ENCODE measurements at regions not wholly inside any gene's neighbourhood (a gene's known extent, or its start where the extent isn't known, plus 50 kb on each side); places are given as distances from the start of the nearest gene placed in this dataset.

DNA sequence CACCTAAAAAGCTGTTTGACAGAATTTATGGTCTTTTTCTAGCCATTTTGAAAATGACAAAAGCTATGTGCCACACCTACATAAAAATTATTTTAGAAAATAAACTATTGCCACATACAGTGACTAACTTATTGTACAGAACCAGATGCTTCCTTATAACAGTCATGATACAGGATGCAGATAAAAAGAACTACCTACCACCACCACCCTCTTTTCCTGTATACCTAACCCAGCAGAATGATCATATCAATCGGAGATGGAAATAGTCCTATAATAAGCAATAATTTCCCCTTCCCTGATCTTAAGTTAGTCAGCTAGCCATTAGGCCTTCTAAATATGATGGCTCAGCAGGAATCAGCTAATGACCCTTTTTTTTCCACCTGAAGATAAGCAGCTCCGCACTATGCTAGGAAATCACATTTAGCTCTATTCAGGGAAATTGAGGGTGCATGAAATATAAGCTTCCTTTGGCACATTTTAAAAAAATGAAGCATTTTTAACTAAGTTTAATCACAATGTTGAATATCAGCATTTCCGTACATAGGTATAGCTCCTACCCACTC is 155.5 kb upstream of the SETMAR start:
- H3K14ac ChIP-seq (replicated peaks; ENCODE audit: low read depth, low read length), result no peak overlapping the region
- H3K9ac ChIP-seq (ENCODE audit: low read depth, low read length), result no peak overlapping the region
- no peak overlapping the region for H2AK5ac ChIP-seq (ENCODE audit: low read depth, low read length)
- H3K36me3 ChIP-seq (ENCODE audit: control insufficient read depth, insufficient read depth, low read length), result no peaks in the 10 kb centered on the region
- DNase-seq (no peak), ATAC-seq (ENCODE audit: low read depth) (no peak)
- H3K27me3 ChIP-seq (ENCODE audit: control insufficient read depth, insufficient read depth, low read length), result no peaks in the 10 kb centered on the region
- H4K20me1 ChIP-seq (ENCODE audit: insufficient read depth, low read length), result no peaks in the 10 kb centered on the region
- H4K91ac ChIP-seq (ENCODE audit: insufficient read depth, low read depth, low read length), result no peak overlapping the region
- no peak overlapping the region for H3K4me2 ChIP-seq (ENCODE audit: low read depth, low read length)
- no peak overlapping the region for H2BK120ac ChIP-seq (ENCODE audit: low read depth, low read length)
- peaks cover 12% of the 10 kb centered on the region for H3K9me3 ChIP-seq (ENCODE audit: control insufficient read depth, insufficient read depth, low read length)
- ChIA-PET CTCF (no interaction called here), POLR2A (ENCODE audit: unreplicated experiment) (no interaction called here)
- intact Hi-C loops (cut with micrococcal nuclease) (no loop called here), in situ Hi-C loops (cut with MboI; ENCODE audit: low sequenced_read_pairs) (no loop called here), dilution Hi-C loops (cut with HindIII; ENCODE audit: low sequenced_read_pairs, unreplicated experiment) (no loop called here)
- BruUV-seq (replicated peaks), result no TSS peak
- no peaks in the 10 kb centered on the region for H3K79me1 ChIP-seq (ENCODE audit: low read depth in 1 of 2, low read length in 2 of 2)
- no peak overlapping the region for H4K5ac ChIP-seq (ENCODE audit: low read depth, low read length)
- no CpG with 5 or more reads among the region's 3 CpGs for WGBS, 2 experiments (ENCODE audit: extremely low coverage in 2 of 2, insufficient read length in 1 of 2)
- H2BK20ac ChIP-seq (ENCODE audit: low read depth, low read length), result no peak overlapping the region
- H3K18ac ChIP-seq (ENCODE audit: low read depth, low read length), result no peak overlapping the region
- H2BK15ac ChIP-seq (ENCODE audit: low read depth, low read length), result no peak overlapping the region
- H2AK9ac ChIP-seq (replicated peaks; ENCODE audit: low read depth, low read length, poor library complexity), result no peak overlapping the region
- no peaks in the 10 kb centered on the region for H3K4me1 ChIP-seq (ENCODE audit: control insufficient read depth, insufficient read depth, low read length)
- H3K9me1 ChIP-seq (ENCODE audit: insufficient read depth, low read length), result no peaks in the 10 kb centered on the region
- no peak overlapping the region for H3K4ac ChIP-seq (ENCODE audit: low read depth, low read length)
- no peak overlapping the region for H3K4me3 ChIP-seq (ENCODE audit: insufficient read depth, low read depth, low read length)
- H4K8ac ChIP-seq (ENCODE audit: low read depth in 2 of 2, low read length in 2 of 2), result no peak overlapping the region
- no peak overlapping the region for H2BK5ac ChIP-seq (ENCODE audit: low read depth, low read length, poor library complexity, severe bottlenecking)
- H3K56ac ChIP-seq (ENCODE audit: extremely low read depth, insufficient read depth, low read length), result no peak overlapping the region
- H3K23ac ChIP-seq (ENCODE audit: low read depth, low read length), result no peak overlapping the region
- no peak overlapping the region for H2AFZ ChIP-seq (replicated peaks; ENCODE audit: low read length, poor library complexity)
- TF ChIP-seq CEBPB (IDR thresholded peaks at IDR 0.05; ENCODE audit: low read depth, low read length), result no peak
- 0 out of 2 replicates have a peak, but pooled peaks have one; percentile 4 for TF ChIP-seq MAFK (IDR thresholded peaks at IDR 0.05; ENCODE audit: low read depth, low read length)
- H3K27ac ChIP-seq (ENCODE audit: insufficient read depth, low read length), result no peak overlapping the region

Measured in IMR-90 (cell line).